ENCODE measurements at regions not wholly inside any gene's neighbourhood (a gene's known extent, or its start where the extent isn't known, plus 50 kb on each side); places are given as distances from the start of the nearest gene placed in this dataset.
"Not testable (repeated sequence)": the region's sequence is repeated elsewhere in the genome, so short reads cannot be mapped to it uniquely, and the experiment has no call there.

DNA sequence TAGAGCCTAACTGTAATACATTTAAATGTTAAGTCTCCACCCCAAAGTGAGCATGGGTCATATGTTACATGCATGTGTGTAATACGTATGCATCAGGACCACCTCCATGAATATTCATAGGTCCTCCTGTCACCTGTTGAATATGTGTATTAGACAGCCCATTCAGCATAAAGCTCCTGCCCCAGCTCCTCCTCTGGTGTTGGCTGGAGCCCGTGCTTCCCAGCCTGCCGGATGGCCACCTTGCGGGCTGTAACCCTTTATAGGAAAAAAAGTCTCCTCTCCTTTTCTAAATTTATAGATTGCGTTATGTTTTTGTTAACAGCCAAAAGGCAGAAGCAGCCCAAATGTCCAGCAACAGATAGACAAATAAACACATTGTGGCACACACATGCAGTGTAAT, 299.5 kb downstream of the MED10 start:
- Mint-ChIP-seq H3K36me3 (ENCODE audit: low read depth) (no peaks in the 10 kb centered on the region), H3K4me3 (no peak overlapping the region), H3K4me1 (ENCODE audit: low read depth) (no peaks in the 10 kb centered on the region), H3K9me3 (no peaks in the 10 kb centered on the region), H3K27me3 (ENCODE audit: low read depth) (peaks cover 5% of the 10 kb centered on the region), H3K27ac (no peak overlapping the region)
- CTCF ChIA-PET, result no interaction called here
- intact Hi-C loops (cut with micrococcal nuclease), result no loop called here
- DNase-seq, result no peak

DNA sequence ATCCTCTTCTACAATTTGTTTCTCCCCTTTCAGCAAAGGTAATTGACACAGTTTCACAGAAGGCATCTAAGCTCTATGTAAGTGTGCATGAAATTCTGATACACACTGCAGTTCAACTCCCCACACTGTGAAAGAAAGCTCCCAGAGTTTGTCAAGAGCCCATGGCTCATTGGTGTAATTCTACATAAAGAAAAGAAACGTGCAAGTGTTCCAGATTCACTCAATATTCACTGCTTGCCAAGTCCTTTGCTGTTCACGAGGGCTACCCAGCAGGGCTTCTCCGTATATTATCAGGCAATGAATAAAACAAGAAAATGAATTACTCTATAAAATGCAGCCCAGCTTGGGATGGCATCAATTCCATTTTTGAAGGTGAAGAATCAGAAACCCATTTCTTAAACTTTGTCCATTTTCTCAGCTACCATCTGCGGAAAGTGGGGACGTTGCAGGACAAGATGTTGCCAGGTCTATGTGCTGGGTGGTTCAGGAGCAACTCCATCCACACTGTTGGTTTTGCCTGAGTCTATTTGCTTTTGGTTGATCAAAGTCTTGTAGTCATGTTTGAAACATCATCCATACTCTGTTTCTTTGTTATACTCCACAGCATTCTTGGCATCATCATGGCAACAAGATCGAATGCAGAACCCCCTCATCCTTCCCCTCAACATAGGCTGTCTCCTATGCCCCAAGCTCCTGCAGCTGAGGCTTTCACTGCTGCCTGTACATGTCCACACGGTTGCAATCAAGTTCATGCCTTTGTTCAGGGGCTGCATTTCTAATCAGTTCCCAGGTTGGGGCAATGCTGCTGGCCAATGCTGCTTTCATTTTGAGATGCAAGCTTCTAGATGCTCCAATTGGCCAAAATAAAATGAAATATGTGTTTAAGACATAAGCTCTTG, 301.8 kb downstream of the MED10 start:
- Mint-ChIP-seq H3K4me1 (ENCODE audit: low read depth) (no peaks in the 10 kb centered on the region), H3K27me3 (ENCODE audit: low read depth) (peaks cover 6% of the 10 kb centered on the region), H3K4me3 (no peak overlapping the region), H3K36me3 (ENCODE audit: low read depth) (no peaks in the 10 kb centered on the region), H3K27ac (no peak overlapping the region), H3K9me3 (no peaks in the 10 kb centered on the region)
- no peak for DNase-seq
- intact Hi-C loops (cut with micrococcal nuclease), result no loop called here
- CTCF ChIA-PET, result no interaction called here

DNA sequence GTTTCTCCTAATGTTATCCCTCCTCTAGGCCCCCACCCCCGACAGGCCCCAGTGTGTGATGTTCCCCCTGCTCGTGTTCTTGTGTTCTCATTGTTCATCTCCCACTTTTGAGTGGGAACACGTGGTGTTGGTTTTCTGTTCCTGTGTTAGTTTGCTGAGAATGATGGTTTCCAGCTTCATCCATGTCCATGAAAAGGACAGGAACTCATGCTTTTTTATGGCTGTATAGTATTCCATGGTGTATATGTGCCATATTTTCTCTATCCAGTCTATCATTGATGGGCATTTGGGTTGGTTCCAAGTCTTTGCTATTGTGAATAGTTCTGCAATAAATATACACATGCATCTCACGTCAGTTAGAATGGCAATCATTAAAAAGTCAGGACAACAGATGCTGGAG, 305.9 kb downstream of the MED10 start:
- H3K36me3 Mint-ChIP-seq (ENCODE audit: low read depth); intact Hi-C loops (cut with micrococcal nuclease); H3K27ac Mint-ChIP-seq; H3K27me3 Mint-ChIP-seq (ENCODE audit: low read depth); H3K4me1 Mint-ChIP-seq (ENCODE audit: low read depth); H3K9me3 Mint-ChIP-seq; H3K4me3 Mint-ChIP-seq; DNase-seq; CTCF ChIA-PET: not testable (repeated sequence)

DNA sequence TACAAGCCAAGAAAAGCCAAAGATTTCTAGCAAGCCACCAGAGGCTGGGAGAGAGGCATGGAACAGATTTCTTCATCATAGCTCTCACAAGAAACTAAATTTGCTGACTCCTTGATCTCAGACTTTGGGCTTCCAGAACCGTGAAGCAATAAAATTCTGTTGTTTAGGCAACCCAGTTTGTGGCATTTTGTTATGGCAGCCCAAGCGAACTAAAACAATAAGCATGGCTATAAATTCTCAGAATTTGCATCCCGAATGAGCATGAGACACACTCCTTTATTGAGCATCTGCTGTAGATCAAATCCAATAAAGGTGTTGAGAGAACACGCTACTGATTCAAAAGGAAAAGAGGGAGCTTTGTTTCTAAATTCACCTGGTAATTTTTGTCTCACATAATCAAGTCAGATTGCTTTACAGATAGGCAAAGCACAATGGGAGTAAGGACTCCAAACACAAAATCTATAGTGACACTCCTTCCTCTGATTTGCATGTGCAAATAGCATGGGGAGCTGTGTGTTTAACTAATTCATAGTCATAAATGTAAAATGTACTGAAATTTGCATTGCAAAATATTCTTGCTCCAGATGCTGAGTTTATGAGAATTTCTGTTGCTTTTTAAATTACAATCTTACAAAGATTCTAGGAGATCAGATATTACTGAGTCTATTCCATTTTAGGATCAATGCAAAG, 308.7 kb downstream of the MED10 start:
- no peak overlapping the region for H3K4me3 Mint-ChIP-seq
- CTCF ChIA-PET, result no interaction called here
- intact Hi-C loops (cut with micrococcal nuclease), result no loop called here
- H3K27me3 Mint-ChIP-seq (ENCODE audit: low read depth), result peaks cover 3% of the 10 kb centered on the region
- H3K36me3 Mint-ChIP-seq (ENCODE audit: low read depth), result no peaks in the 10 kb centered on the region
- no peaks in the 10 kb centered on the region for H3K9me3 Mint-ChIP-seq
- no peak overlapping the region for H3K27ac Mint-ChIP-seq
- no peak for DNase-seq
- no peaks in the 10 kb centered on the region for H3K4me1 Mint-ChIP-seq (ENCODE audit: low read depth)

DNA sequence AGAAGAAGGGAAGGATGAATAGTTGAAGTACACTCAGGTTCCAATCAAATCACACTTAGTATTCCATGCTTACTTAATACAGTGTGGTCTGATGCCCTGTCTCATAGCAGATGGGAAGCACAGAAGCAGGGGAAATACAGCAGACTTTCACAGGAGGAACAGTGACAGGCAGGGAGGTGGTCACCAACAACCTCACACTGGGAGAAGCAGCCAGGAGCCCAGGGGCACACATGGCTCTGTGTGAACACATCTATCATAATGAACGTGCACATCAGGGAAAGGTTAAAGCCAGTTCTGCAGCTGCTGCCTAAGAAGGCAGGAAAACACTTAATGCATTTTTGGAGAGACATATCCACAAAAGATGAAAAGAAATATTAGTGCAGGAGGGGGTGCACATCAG, 312.3 kb downstream of the MED10 start:
- no peaks in the 10 kb centered on the region for H3K4me1 Mint-ChIP-seq (ENCODE audit: low read depth)
- no peak overlapping the region for H3K4me3 Mint-ChIP-seq
- no peak overlapping the region for H3K27ac Mint-ChIP-seq
- CTCF ChIA-PET, result no interaction called here
- H3K27me3 Mint-ChIP-seq (ENCODE audit: low read depth), result peaks cover 7% of the 10 kb centered on the region
- no peaks in the 10 kb centered on the region for H3K36me3 Mint-ChIP-seq (ENCODE audit: low read depth)
- DNase-seq, result no peak
- H3K9me3 Mint-ChIP-seq, result peaks cover 1% of the 10 kb centered on the region
- intact Hi-C loops (cut with micrococcal nuclease), result no loop called here

DNA sequence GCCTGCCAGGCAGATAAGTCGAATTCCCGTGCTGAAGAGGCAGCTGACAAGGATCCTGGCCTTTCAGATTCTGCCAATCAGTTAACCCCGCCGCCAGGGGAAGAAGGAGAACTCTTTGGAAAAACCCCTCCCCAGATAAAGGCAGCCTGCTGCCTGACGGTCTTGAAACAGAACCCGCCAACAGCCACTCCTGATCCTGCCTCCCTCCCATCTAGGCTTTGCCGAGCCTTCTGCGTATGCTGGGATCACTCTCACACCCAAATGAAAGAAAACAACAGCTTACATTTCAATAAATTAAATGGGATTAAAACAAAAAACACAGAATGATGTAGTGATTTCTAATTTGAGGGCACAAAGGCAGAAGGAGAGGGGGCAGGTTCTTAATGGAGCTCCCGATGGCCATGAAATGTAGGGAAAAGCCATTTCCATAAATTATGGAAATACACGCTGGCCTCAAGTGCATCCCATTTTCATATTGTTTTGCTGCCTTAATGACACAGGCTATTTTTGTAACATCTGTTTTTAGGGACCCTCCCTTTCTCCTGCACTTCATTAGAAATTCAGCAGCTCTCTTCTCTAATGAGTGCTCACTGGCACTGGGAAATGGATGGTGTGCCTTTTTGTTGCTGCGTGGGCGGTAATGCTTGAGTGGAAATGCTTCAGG, 319.1 kb downstream of the MED10 start:
- CTCF ChIA-PET, result no interaction called here

DNA sequence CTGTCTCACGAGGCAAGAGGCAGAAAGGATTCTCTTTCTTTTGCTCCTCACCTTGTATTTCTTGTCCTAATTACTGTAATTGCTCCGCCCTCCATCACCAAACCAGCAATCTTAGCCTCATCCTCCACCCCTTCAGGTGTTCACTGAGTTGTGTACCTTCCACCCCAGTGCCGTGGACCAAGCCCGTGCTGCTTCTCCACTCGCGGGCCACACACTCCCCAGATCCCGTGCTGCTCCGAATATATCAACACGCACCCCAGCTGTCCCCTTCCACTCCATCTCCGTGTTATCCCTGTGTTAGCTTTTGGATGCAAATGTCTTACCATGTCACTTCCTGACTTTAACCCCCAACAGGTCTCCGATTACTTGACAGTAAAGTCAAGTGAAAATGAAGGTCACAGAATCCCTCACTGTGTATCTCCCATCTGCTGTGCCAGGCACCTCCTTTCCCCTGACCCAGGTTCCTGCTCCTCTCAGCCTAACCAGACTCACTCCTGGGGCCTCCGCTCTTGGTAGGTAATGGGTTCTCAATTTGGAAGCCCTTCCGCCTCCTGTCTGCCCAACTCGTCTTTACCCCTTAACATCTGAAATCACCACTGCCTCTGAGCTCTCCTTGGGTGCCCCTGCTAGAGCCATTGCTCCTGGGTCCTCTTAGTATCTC, 320.2 kb downstream of the MED10 start:
- Mint-ChIP-seq H3K9me3 (peaks cover 1% of the 10 kb centered on the region), H3K4me1 (ENCODE audit: low read depth) (no peaks in the 10 kb centered on the region), H3K27me3 (ENCODE audit: low read depth) (peaks cover 2% of the 10 kb centered on the region), H3K27ac (no peak overlapping the region), H3K36me3 (ENCODE audit: low read depth) (no peaks in the 10 kb centered on the region), H3K4me3 (no peak overlapping the region)
- no peak for DNase-seq
- intact Hi-C loops (cut with micrococcal nuclease), result no loop called here
- CTCF ChIA-PET, result no interaction called here

More for the DNA sequence above, 319.1 kb downstream of the MED10 start:
- H3K27me3 Mint-ChIP-seq (ENCODE audit: low read depth), result peaks cover 3% of the 10 kb centered on the region
- no peaks in the 10 kb centered on the region for H3K36me3 Mint-ChIP-seq (ENCODE audit: low read depth)
- peaks cover 1% of the 10 kb centered on the region for H3K9me3 Mint-ChIP-seq
- intact Hi-C loops (cut with micrococcal nuclease), result no loop called here
- no peak overlapping the region for H3K27ac Mint-ChIP-seq
- no peak for DNase-seq
- no peak overlapping the region for H3K4me3 Mint-ChIP-seq
- H3K4me1 Mint-ChIP-seq (ENCODE audit: low read depth), result no peaks in the 10 kb centered on the region

DNA sequence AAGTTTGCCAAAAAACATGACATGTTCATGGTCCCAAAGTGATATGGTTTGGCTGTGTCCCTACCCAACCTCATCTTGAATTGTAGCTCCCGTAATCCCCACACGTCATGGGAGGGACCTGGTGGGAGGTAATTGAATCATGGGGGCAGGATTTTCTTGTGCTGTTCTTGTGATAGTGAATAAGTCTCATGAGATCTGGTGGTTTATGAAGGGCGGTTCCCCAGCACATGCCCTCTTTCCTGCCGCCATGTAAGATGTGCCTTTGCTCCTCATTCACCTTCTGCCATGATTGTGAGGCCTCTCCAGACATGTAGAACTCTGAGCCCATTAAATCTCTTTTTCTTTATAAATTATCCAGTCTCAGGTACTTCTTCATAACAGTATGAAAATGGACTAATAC, 322.1 kb downstream of the MED10 start:
- intact Hi-C loops (cut with micrococcal nuclease), result no loop called here
- Mint-ChIP-seq H3K27me3 (ENCODE audit: low read depth) (peaks cover 5% of the 10 kb centered on the region), H3K27ac (no peak overlapping the region), H3K4me3 (no peak overlapping the region), H3K9me3 (peaks cover 2% of the 10 kb centered on the region), H3K36me3 (ENCODE audit: low read depth) (peaks cover 2% of the 10 kb centered on the region), H3K4me1 (ENCODE audit: low read depth) (no peaks in the 10 kb centered on the region)
- CTCF ChIA-PET, result no interaction called here
- DNase-seq, result no peak

DNA sequence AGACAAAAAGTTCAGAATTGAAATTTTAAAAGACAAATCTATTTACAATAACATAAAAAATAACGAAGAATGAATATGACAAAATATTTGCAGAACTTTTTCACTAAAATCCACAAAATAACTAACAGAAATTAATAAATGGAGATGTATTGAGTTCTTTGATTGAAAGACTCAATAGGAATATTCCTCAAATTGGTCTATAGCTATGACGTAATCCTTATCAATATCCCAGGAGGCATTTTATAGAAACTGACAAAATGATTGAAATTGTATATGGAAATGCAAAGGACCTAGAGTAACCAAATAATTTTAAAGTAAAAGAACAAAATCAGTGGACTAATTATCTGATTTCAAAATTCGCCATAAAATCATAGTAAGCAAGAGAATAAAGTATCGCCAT, 328.7 kb downstream of the MED10 start:
- Mint-ChIP-seq H3K27ac (no peak overlapping the region), H3K4me3 (no peak overlapping the region), H3K27me3 (ENCODE audit: low read depth) (peaks cover 5% of the 10 kb centered on the region), H3K36me3 (ENCODE audit: low read depth) (peaks cover 2% of the 10 kb centered on the region), H3K9me3 (peaks cover 2% of the 10 kb centered on the region), H3K4me1 (ENCODE audit: low read depth) (no peaks in the 10 kb centered on the region)
- CTCF ChIA-PET, result no interaction called here
- intact Hi-C loops (cut with micrococcal nuclease), result no loop called here
- no peak for DNase-seq

DNA sequence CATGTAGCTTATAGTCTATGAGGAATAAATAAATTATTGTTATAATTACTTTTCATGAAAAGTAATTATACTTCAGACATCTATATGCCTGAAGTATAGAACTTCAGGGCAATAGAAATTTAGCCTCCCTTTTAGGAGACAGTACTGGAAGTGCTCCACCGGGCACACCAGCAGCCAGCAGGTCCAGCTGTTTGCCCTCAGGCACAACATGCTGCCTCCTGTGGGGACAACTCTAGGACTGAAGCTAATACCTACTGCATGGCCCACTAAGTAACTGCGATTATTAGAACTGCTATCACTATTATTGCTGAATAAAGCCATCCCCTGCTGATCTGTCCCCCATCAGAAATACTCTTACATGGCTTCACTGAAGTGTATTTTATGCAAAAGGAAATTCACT, 329.6 kb downstream of the MED10 start:
- peaks cover 2% of the 10 kb centered on the region for H3K9me3 Mint-ChIP-seq
- no peak for DNase-seq
- no peak overlapping the region for H3K27ac Mint-ChIP-seq
- peaks cover 2% of the 10 kb centered on the region for H3K36me3 Mint-ChIP-seq (ENCODE audit: low read depth)
- H3K4me1 Mint-ChIP-seq (ENCODE audit: low read depth), result no peaks in the 10 kb centered on the region
- no peak overlapping the region for H3K4me3 Mint-ChIP-seq
- peaks cover 5% of the 10 kb centered on the region for H3K27me3 Mint-ChIP-seq (ENCODE audit: low read depth)
- CTCF ChIA-PET, result no interaction called here
- intact Hi-C loops (cut with micrococcal nuclease), result no loop called here

DNA sequence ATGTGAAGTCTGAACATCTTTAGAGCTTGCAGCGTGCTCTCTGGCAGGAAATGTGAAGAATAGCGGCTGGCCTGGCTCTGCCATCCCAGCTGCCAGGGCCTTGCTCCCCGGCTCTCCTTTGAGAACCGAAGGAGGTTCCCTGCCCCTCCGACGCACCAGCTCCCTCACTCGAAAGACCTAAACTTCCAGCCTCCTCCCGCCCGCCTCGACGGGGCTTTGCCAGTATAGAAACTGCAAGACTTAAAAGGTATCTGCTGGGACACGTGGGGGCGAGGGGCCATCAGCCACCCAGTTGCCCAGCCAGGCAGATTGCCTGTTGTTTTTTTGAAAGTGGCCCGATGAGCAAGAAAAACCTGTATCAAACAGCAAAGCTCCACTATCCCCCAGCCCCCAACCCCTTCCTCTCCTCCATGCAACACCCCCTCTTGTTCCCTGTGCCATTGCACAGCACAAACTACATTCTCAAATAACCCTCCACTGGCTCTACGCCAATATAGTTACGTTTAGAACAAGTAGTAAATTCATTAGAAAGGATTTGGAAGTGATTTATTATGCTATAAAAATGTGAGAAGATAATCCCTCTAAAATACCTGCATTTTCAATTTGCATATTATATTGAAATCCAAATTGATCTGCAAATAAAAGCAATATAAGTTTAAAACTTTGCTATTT, 331.9 kb downstream of the MED10 start:
- intact Hi-C loops (cut with micrococcal nuclease), result no loop called here
- Mint-ChIP-seq H3K36me3 (ENCODE audit: low read depth) (no peaks in the 10 kb centered on the region), H3K4me1 (ENCODE audit: low read depth) (no peaks in the 10 kb centered on the region), H3K27ac (no peak overlapping the region), H3K27me3 (ENCODE audit: low read depth) (no peaks in the 10 kb centered on the region), H3K9me3 (no peaks in the 10 kb centered on the region), H3K4me3 (no peak overlapping the region)
- DNase-seq, result no peak
- CTCF ChIA-PET, result no interaction called here
